ENCODE measurements at regions not wholly inside any gene's neighbourhood (a gene's known extent, or its start where the extent isn't known, plus 50 kb on each side); places are given as distances from the start of the nearest gene placed in this dataset.

- TF ChIP-seq YY1 (IDR thresholded peaks at IDR 0.05; ENCODE audit: extremely low read depth, insufficient replicate concordance, low read depth, low read length) (no peak), ATF3 (IDR thresholded peaks at IDR 0.05) (no peak)
These were observed 514.2 kb upstream of the ACO1 start (continued) for GRCh38 chr9:31870276-31870675.

GRCh38 chr9:31873722-31874121, 510.7 kb upstream of the ACO1 start:
- Histone ChIP-seq H3K4me1 (ENCODE audit: control insufficient read depth in 1 of 2, insufficient read depth in 2 of 2, low read length in 2 of 2) (no peaks in the 10 kb centered on the region), H3K9ac (ENCODE audit: low read length) (no peak overlapping the region), H3K36me3 (ENCODE audit: control insufficient read depth in 1 of 2, insufficient read depth in 2 of 2, low read length in 2 of 2) (no peaks in the 10 kb centered on the region), H3K4me2 (ENCODE audit: low read length) (no peak overlapping the region), H3K27me3 (ENCODE audit: insufficient read depth, low read length) (no peaks in the 10 kb centered on the region), H4K20me1 (ENCODE audit: insufficient read depth) (no peaks in the 10 kb centered on the region), H3K27ac (ENCODE audit: low read depth, low read length) (no peak overlapping the region), H3K9me3 (ENCODE audit: control insufficient read depth in 1 of 2, insufficient read depth in 1 of 2, low read depth in 1 of 2, low read length in 2 of 2) (no peaks in the 10 kb centered on the region), H3K79me2 (ENCODE audit: insufficient read depth, low read length) (peaks cover 71% of the 10 kb centered on the region), H3K4me3 (replicated peaks in 1 of 2; ENCODE audit: low read depth in 1 of 2, low read length in 2 of 2) (no peak overlapping the region), H3K9me2 (ENCODE audit: insufficient read depth) (no peaks in the 10 kb centered on the region), H2AFZ (ENCODE audit: low read depth, low read length, poor library complexity, severe bottlenecking) (no peak overlapping the region)
- ATAC-seq (no peak), DNase-seq (ENCODE audit: low read depth, low spot score) (no peak)
- BruUV-seq (replicated peaks): no TSS peak
- POLR2A ChIA-PET: no interaction called here
- RAD21 ChIA-PET (ENCODE audit: low non-redundant PET in 1 of 2, low total read pairs in 2 of 2, uncharacterized antibody in 2 of 2, unreplicated experiment in 2 of 2): no interaction called here
- CTCF ChIA-PET: no interaction called here
- intact Hi-C loops (cut with micrococcal nuclease): no loop called here
- TF ChIP-seq SRF (IDR thresholded peaks at IDR 0.05; ENCODE audit: low read depth) (no peak), EGR1 (IDR thresholded peaks at IDR 0.05; ENCODE audit: low read depth) (no peak), RAD21 (IDR thresholded peaks at IDR 0.05; ENCODE audit: low read depth) (no peak), POLR2AphosphoS5 (IDR thresholded peaks at IDR 0.05; ENCODE audit: low read depth, low read length) (no peak), TCF7L2 (IDR thresholded peaks at IDR 0.05; ENCODE audit: borderline replicate concordance, extremely low read depth, insufficient read depth, insufficient read length) (no peak), ZNF274 (IDR thresholded peaks at IDR 0.05; ENCODE audit: low read depth, low read length) (no peak)

GRCh38 chr9:31894008-31894407, 490.4 kb upstream of the ACO1 start:
- H3K27ac ChIP-seq (ENCODE audit: low read depth, low read length): no peak overlapping the region
- ChIA-PET CTCF (no interaction called here), RAD21 (ENCODE audit: low non-redundant PET in 1 of 2, low total read pairs in 2 of 2, uncharacterized antibody in 2 of 2, unreplicated experiment in 2 of 2) (no interaction called here), POLR2A (no interaction called here)
- no peak overlapping the region for H3K4me3 ChIP-seq (replicated peaks in 1 of 2; ENCODE audit: low read depth in 1 of 2, low read length in 2 of 2)
- no peaks in the 10 kb centered on the region for H3K4me1 ChIP-seq (ENCODE audit: control insufficient read depth in 1 of 2, insufficient read depth in 2 of 2, low read length in 2 of 2)
- H3K9ac ChIP-seq (ENCODE audit: low read length): no peak overlapping the region
- no peaks in the 10 kb centered on the region for H3K36me3 ChIP-seq (ENCODE audit: control insufficient read depth in 1 of 2, insufficient read depth in 2 of 2, low read length in 2 of 2)
- no TSS peak for BruUV-seq (replicated peaks)
- H3K9me3 ChIP-seq (ENCODE audit: control insufficient read depth in 1 of 2, insufficient read depth in 1 of 2, low read depth in 1 of 2, low read length in 2 of 2): no peaks in the 10 kb centered on the region; a peak in 1 of 4 replicates
- no peak overlapping the region for H3K4me2 ChIP-seq (ENCODE audit: low read length)
- H3K9me2 ChIP-seq (ENCODE audit: insufficient read depth): no peaks in the 10 kb centered on the region
- no peaks in the 10 kb centered on the region for H3K27me3 ChIP-seq (ENCODE audit: insufficient read depth, low read length)
- no peak for TF ChIP-seq POLR2AphosphoS5 (IDR thresholded peaks at IDR 0.05; ENCODE audit: low read depth, low read length)
- TF ChIP-seq POLR2A (IDR thresholded peaks at IDR 0.05; ENCODE audit: borderline replicate concordance, extremely low read depth, insufficient read depth, insufficient read length): no peak
- TF ChIP-seq EZH2 (IDR thresholded peaks at IDR 0.05): no peak
- TF ChIP-seq, protein P1, sequence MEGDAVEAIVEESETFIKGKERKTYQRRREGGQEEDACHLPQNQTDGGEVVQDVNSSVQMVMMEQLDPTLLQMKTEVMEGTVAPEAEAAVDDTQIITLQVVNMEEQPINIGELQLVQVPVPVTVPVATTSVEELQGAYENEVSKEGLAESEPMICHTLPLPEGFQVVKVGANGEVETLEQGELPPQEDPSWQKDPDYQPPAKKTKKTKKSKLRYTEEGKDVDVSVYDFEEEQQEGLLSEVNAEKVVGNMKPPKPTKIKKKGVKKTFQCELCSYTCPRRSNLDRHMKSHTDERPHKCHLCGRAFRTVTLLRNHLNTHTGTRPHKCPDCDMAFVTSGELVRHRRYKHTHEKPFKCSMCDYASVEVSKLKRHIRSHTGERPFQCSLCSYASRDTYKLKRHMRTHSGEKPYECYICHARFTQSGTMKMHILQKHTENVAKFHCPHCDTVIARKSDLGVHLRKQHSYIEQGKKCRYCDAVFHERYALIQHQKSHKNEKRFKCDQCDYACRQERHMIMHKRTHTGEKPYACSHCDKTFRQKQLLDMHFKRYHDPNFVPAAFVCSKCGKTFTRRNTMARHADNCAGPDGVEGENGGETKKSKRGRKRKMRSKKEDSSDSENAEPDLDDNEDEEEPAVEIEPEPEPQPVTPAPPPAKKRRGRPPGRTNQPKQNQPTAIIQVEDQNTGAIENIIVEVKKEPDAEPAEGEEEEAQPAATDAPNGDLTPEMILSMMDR (IDR thresholded peaks at IDR 0.05 in 2 of 3, conservative IDR thresholded peaks at IDR 0.05 in 1 of 3; ENCODE audit: borderline replicate concordance in 1 of 3, insufficient read depth in 1 of 3, low read depth in 2 of 3, low read length in 2 of 3): no peak
- TF ChIP-seq CBX3 (IDR thresholded peaks at IDR 0.05; ENCODE audit: low read depth): no peak
- TF ChIP-seq ATF3 (IDR thresholded peaks at IDR 0.05): no peak
- TF ChIP-seq ELF1 (IDR thresholded peaks at IDR 0.05; ENCODE audit: borderline replicate concordance, low read depth): no peak
- ATAC-seq (no peak), DNase-seq (ENCODE audit: low read depth, low spot score) (no peak)
- no peaks in the 10 kb centered on the region for H4K20me1 ChIP-seq (ENCODE audit: insufficient read depth)
- intact Hi-C loops (cut with micrococcal nuclease): no loop called here
- no peak overlapping the region for H2AFZ ChIP-seq (ENCODE audit: low read depth, low read length, poor library complexity, severe bottlenecking)
- peaks cover 46% of the 10 kb centered on the region for H3K79me2 ChIP-seq (ENCODE audit: insufficient read depth, low read length)
